ENCODE measurements at regions not wholly inside any gene's neighbourhood (a gene's known extent, or its start where the extent isn't known, plus 50 kb on each side); places are given as distances from the start of the nearest gene placed in this dataset.

- DNase-seq (ENCODE audit: low spot score) = no peak
These were observed 51.6 kb upstream of the FHIP2A start for GRCh38 chr10:114770009-114770408.

- DNase-seq (ENCODE audit: low spot score) = no peak
These were observed 50.4 kb upstream of the FHIP2A start for GRCh38 chr10:114771157-114771556.

DNA sequence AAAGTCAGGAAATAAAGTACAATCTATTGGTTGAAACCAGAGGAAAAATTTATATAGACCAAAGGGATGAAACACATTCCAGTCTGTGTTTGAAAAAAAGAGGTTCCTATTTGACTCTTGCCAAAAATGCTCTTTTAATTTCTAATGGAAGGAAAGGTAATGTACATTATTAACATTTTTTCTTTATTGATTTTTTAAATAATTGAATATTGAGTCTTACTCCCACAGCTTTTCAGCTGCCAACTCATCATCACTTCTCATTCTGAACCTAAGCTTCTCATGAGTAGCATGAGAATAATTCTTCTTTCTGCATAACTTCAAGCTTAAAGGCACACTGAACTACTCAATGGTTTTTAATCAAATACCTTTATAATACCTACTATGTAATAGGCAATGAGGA lies 49.8 kb upstream of the FHIP2A start:
- DNase-seq (ENCODE audit: low spot score) = no peak
